Chondrocyte (in vitro differentiated cells): ENCODE measurements at regions not wholly inside any gene's neighbourhood (a gene's known extent, or its start where the extent isn't known, plus 50 kb on each side); places are given as distances from the start of the nearest gene placed in this dataset.

Source experiments
- DNase-seq: peaks from one replicate; pipeline ENCODE4 v3.0.0; 2021; ENCODE audit warnings: mixed read lengths, low spot score
- H3K27ac Mint-ChIP-seq: one replicate; pipeline ENCODE4 v1.8.0; 2021; ENCODE audit warnings: mild to moderate bottlenecking, moderate library complexity, mixed read lengths; ENCODE audit not compliant: unreplicated experiment
- H3K27me3 Mint-ChIP-seq: 2 replicates; pipeline ENCODE4 v1.8.0; 2021; ENCODE audit warnings: low read depth, mixed read lengths
- H3K36me3 Mint-ChIP-seq: 2 replicates; pipeline ENCODE4 v1.8.0; 2021; ENCODE audit warnings: low read depth, mixed read lengths
- H3K4me1 Mint-ChIP-seq: 2 replicates; pipeline ENCODE4 v1.8.0; 2021; ENCODE audit warnings: low read depth, mild to moderate bottlenecking, mixed read lengths
- H3K4me3 Mint-ChIP-seq: one replicate; pipeline ENCODE4 v1.8.0; 2021; ENCODE audit warnings: mild to moderate bottlenecking, moderate library complexity, mixed read lengths; ENCODE audit not compliant: unreplicated experiment
- H3K9me3 Mint-ChIP-seq: 2 replicates; pipeline ENCODE4 v1.8.0; 2021; ENCODE audit warnings: low read depth, mixed read lengths
- CTCF ChIP-seq: fragments of 200-600 bp; sonication (generic); IDR thresholded peaks from 2 replicates; pipeline ENCODE4 v1.5.0; 2021; ENCODE audit warnings: antibody characterized with exemption, mild to moderate bottlenecking, moderate library complexity

- Mint-ChIP-seq H3K36me3 (no peaks in the 10 kb centered on the region), H3K4me3 (no peak overlapping the region), H3K9me3 (no peaks in the 10 kb centered on the region), H3K27ac (no peak overlapping the region), H3K27me3 (no peaks in the 10 kb centered on the region), H3K4me1 (peaks cover 55% of the 10 kb centered on the region)
- DNase-seq, result no peak
- no peak for TF ChIP-seq CTCF
These were observed 162.0 kb upstream of the STK17B start for GRCh38 chr2:196333397-196333796.

GRCh38 chr2:196334710-196335109, 163.3 kb upstream of the STK17B start:
- DNase-seq, result no peak
- H3K36me3 Mint-ChIP-seq, result peaks cover 1% of the 10 kb centered on the region
- H3K4me1 Mint-ChIP-seq, result peaks cover 60% of the 10 kb centered on the region
- H3K4me3 Mint-ChIP-seq, result no peak overlapping the region
- no peaks in the 10 kb centered on the region for H3K27me3 Mint-ChIP-seq
- no peaks in the 10 kb centered on the region for H3K9me3 Mint-ChIP-seq
- H3K27ac Mint-ChIP-seq, result no peak overlapping the region
- TF ChIP-seq CTCF, result no peak

- peaks cover 56% of the 10 kb centered on the region for H3K4me1 Mint-ChIP-seq
- H3K36me3 Mint-ChIP-seq, result peaks cover 1% of the 10 kb centered on the region
- H3K9me3 Mint-ChIP-seq, result no peaks in the 10 kb centered on the region
- no peak for TF ChIP-seq CTCF
- DNase-seq, result no peak
- H3K4me3 Mint-ChIP-seq, result no peak overlapping the region
- H3K27me3 Mint-ChIP-seq, result no peaks in the 10 kb centered on the region
- peak overlapping the region; percentile 65 for H3K27ac Mint-ChIP-seq
These were observed 163.8 kb upstream of the STK17B start for GRCh38 chr2:196335221-196335634.

- Mint-ChIP-seq H3K27me3 (no peaks in the 10 kb centered on the region), H3K9me3 (no peaks in the 10 kb centered on the region), H3K27ac (no peak overlapping the region), H3K36me3 (peaks cover 1% of the 10 kb centered on the region), H3K4me3 (no peak overlapping the region), H3K4me1 (peaks cover 46% of the 10 kb centered on the region)
- no peak for TF ChIP-seq CTCF
- DNase-seq, result no peak
These were observed 164.8 kb upstream of the STK17B start for GRCh38 chr2:196336207-196336606.

GRCh38 chr2:196336715-196337114, 165.3 kb upstream of the STK17B start:
- Mint-ChIP-seq H3K36me3 (peaks cover 3% of the 10 kb centered on the region), H3K4me3 (no peak overlapping the region), H3K9me3 (no peaks in the 10 kb centered on the region), H3K4me1 (peaks cover 41% of the 10 kb centered on the region), H3K27me3 (no peaks in the 10 kb centered on the region), H3K27ac (no peak overlapping the region)
- no peak for DNase-seq
- TF ChIP-seq CTCF, result no peak
